ENCODE measurements at regions not wholly inside any gene's neighbourhood (a gene's known extent, or its start where the extent isn't known, plus 50 kb on each side); places are given as distances from the start of the nearest gene placed in this dataset.
"Not testable (repeated sequence)": the region's sequence is repeated elsewhere in the genome, so short reads cannot be mapped to it uniquely, and the experiment has no call there.

DNA sequence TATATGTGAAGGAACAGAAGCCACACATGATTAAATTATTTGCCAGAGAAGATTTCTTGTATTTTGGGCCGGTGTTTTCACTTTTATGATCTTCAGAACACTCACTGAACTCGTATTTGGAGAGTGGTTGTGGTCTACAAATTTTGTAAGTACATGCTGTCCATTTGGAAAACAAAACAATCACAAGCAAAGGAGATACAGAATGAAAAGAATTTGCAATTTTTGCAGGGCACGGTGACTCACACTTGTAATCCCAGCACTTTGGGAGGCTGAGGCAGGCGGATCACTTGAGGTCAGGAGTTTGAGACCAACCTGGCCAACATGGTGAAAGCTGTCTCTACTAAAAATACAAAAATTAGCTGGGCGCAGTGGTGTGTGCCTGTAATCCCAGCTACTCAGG, 282.0 kb downstream of the C1D start:
- not testable (repeated sequence) for TF ChIP-seq CTCF, EP300, POLR2A (IDR thresholded peaks at IDR 0.05)

Measured in tibial nerve (tissue), 4 donors.